IMR-90 (cell line): ENCODE measurements at regions not wholly inside any gene's neighbourhood (a gene's known extent, or its start where the extent isn't known, plus 50 kb on each side); places are given as distances from the start of the nearest gene placed in this dataset.

Source experiments
- ATAC-seq: fragments of 200-7000 bp; cut with Tn5 transposase; 2 replicates; pipeline ENCODE4 v1.9.1; 2020; ENCODE audit warnings: low read depth, mild to moderate bottlenecking, moderate library complexity
- BruUV-seq: library from RNA; stranded (reverse); fragments of 400-500 nt; replicated peaks from 2 replicates; lab custom pipeline; 2021; lab: Mats Ljungman, UMichigan
- CTCF ChIA-PET: fragments of 300-600 bp; formaldehyde crosslinking; extraction: SDS; loops from one replicate; lab custom pipeline; 2021; ENCODE audit warnings: antibody characterized with exemption; lab: Yijun Ruan, JAX
- POLR2A ChIA-PET: fragments of 300-600 bp; sonication (Branson Sonifier 250); formaldehyde crosslinking; loops from one replicate; lab custom pipeline; 2022; ENCODE audit warnings: antibody characterized with exemption; ENCODE audit not compliant: unreplicated experiment; lab: Charles Lee
- DNase-seq: peaks from one replicate; pipeline ENCODE4 v3.0.0; 2013
- H2AFZ ChIP-seq: replicated peaks from 2 replicates; pipeline ENCODE3; 2013; ENCODE audit warnings: low read length, mild to moderate bottlenecking; ENCODE audit not compliant: poor library complexity
- H2AK5ac ChIP-seq: 2 replicates; pipeline ENCODE4 v1.6.1; 2013; ENCODE audit warnings: low read depth, low read length, inconsistent platforms
- H2AK9ac ChIP-seq: replicated peaks from 2 replicates; pipeline ENCODE3; 2013; ENCODE audit warnings: mild to moderate bottlenecking, low read depth, low read length, moderate library complexity; ENCODE audit not compliant: poor library complexity
- H2BK120ac ChIP-seq: 2 replicates; pipeline ENCODE4 v1.6.1; 2013; ENCODE audit warnings: low read depth, low read length, inconsistent platforms
- H2BK15ac ChIP-seq: 3 replicates; pipeline ENCODE4 v1.6.1; 2013; ENCODE audit warnings: low read depth, low read length, inconsistent platforms
- H2BK20ac ChIP-seq: 2 replicates; pipeline ENCODE4 v1.6.1; 2013; ENCODE audit warnings: low read depth, mild to moderate bottlenecking, inconsistent platforms, low read length, moderate library complexity
- H2BK5ac ChIP-seq: 2 replicates; pipeline ENCODE4 v1.6.1; 2013; ENCODE audit warnings: mild to moderate bottlenecking, low read depth, low read length, inconsistent platforms; ENCODE audit not compliant: poor library complexity, severe bottlenecking
- H3K14ac ChIP-seq: replicated peaks from 2 replicates; pipeline ENCODE4 v1.6.1; 2013; ENCODE audit warnings: low read depth, low read length, inconsistent platforms
- H3K18ac ChIP-seq: 2 replicates; pipeline ENCODE4 v1.6.1; 2013; ENCODE audit warnings: low read depth, low read length, control low read depth
- H3K23ac ChIP-seq: 2 replicates; pipeline ENCODE4 v1.6.1; 2013; ENCODE audit warnings: low read depth, low read length, inconsistent platforms
- H3K27ac ChIP-seq: 2 replicates; pipeline ENCODE4 v1.5.1; 2013; ENCODE audit warnings: mild to moderate bottlenecking, control low read depth, low read length; ENCODE audit not compliant: insufficient read depth
- H3K27me3 ChIP-seq: 2 replicates; pipeline ENCODE4 v1.6.1; 2013; ENCODE audit warnings: low read length; ENCODE audit not compliant: control insufficient read depth, insufficient read depth
- H3K36me3 ChIP-seq: 2 replicates; pipeline ENCODE4 v1.6.1; 2013; ENCODE audit warnings: low read length, mixed read lengths; ENCODE audit not compliant: control insufficient read depth, insufficient read depth
- H3K4ac ChIP-seq: 2 replicates; pipeline ENCODE4 v1.6.1; 2013; ENCODE audit warnings: low read depth, low read length, inconsistent platforms
- H3K4me1 ChIP-seq: 2 replicates; pipeline ENCODE4 v1.6.1; 2013; ENCODE audit warnings: low read length, mixed read lengths; ENCODE audit not compliant: control insufficient read depth, insufficient read depth
- H3K4me2 ChIP-seq: 2 replicates; pipeline ENCODE4 v1.6.1; 2013; ENCODE audit warnings: low read depth, mild to moderate bottlenecking, control low read depth, low read length, moderate library complexity
- H3K4me3 ChIP-seq: 2 replicates; pipeline ENCODE4 v1.5.1; 2013; ENCODE audit warnings: low read depth, mild to moderate bottlenecking, control low read depth, low read length, moderate library complexity; ENCODE audit not compliant: insufficient read depth
- H3K56ac ChIP-seq: 2 replicates; pipeline ENCODE4 v1.6.1; 2013; ENCODE audit warnings: low read length, inconsistent platforms; ENCODE audit not compliant: insufficient read depth; ENCODE audit errors: extremely low read depth
- H3K79me1 ChIP-seq, 2 experiments: 2 replicates each; pipeline ENCODE4 v1.6.1; 2013; ENCODE audit warnings: low read length in 2 of 2, inconsistent platforms in 1 of 2, low read depth in 1 of 2
- H3K9ac ChIP-seq: 2 replicates; pipeline ENCODE4 v1.6.1; 2013; ENCODE audit warnings: low read depth, low read length, control low read depth
- H3K9me1 ChIP-seq: 2 replicates; pipeline ENCODE4 v1.6.1; 2013; ENCODE audit warnings: low read length, inconsistent platforms; ENCODE audit not compliant: insufficient read depth
- H3K9me3 ChIP-seq: 2 replicates; pipeline ENCODE4 v1.6.1; 2013; ENCODE audit warnings: low read length; ENCODE audit not compliant: control insufficient read depth, insufficient read depth
- H4K20me1 ChIP-seq: 2 replicates; pipeline ENCODE4 v1.6.1; 2013; ENCODE audit warnings: low read length, inconsistent platforms; ENCODE audit not compliant: insufficient read depth
- H4K5ac ChIP-seq: 2 replicates; pipeline ENCODE4 v1.6.1; 2013; ENCODE audit warnings: mild to moderate bottlenecking, low read depth, low read length, control low read depth
- H4K8ac ChIP-seq, 2 experiments: 2 replicates each; pipeline ENCODE4 v1.6.1; 2013; ENCODE audit warnings: low read depth in 2 of 2, low read length in 2 of 2, control low read depth in 1 of 2, inconsistent platforms in 1 of 2
- H4K91ac ChIP-seq: 2 replicates; pipeline ENCODE4 v1.6.1; 2013; ENCODE audit warnings: low read depth, low read length, inconsistent platforms; ENCODE audit not compliant: insufficient read depth
- BHLHE40 ChIP-seq: fragments of 150-350 bp; IDR thresholded peaks from 2 replicates; pipeline ENCODE4 v1.6.1; 2016; ENCODE audit warnings: mild to moderate bottlenecking, low read depth, low read length
- CEBPB ChIP-seq: IDR thresholded peaks from 2 replicates; pipeline ENCODE4 v1.6.1; 2012; ENCODE audit warnings: low read depth, low read length, improper control_type of control experiment
- CTCF ChIP-seq: conservative IDR thresholded peaks from 2 replicates; pipeline ENCODE4 v1.5.1; 2012; ENCODE audit warnings: mild to moderate bottlenecking, low read depth, low read length, improper control_type of control experiment
- MAFK ChIP-seq: IDR thresholded peaks from 2 replicates; pipeline ENCODE4 v1.6.1; 2012; ENCODE audit warnings: low read depth, low read length, improper control_type of control experiment
- MAZ ChIP-seq: IDR thresholded peaks from 2 replicates; pipeline ENCODE4 v1.6.1; 2012; ENCODE audit warnings: low read depth, mild to moderate bottlenecking, low read length, improper control_type of control experiment, moderate library complexity, borderline replicate concordance
- POLR2A ChIP-seq: IDR thresholded peaks from 2 replicates; pipeline ENCODE4 v1.6.1; 2012; ENCODE audit warnings: mild to moderate bottlenecking, low read depth, low read length
- RAD21 ChIP-seq: IDR thresholded peaks from 2 replicates; pipeline ENCODE4 v1.6.1; 2012; ENCODE audit warnings: low read length, improper control_type of control experiment
- SMC3 ChIP-seq: fragments of 150-350 bp; IDR thresholded peaks from 2 replicates; pipeline ENCODE4 v1.6.1; 2016; ENCODE audit warnings: low read depth, mild to moderate bottlenecking, antibody characterized with exemption, low read length, moderate library complexity
- WGBS, 2 experiments: methylation state at CpG; one replicate each; pipeline versions ENCODE4 v1.1.5 to v1.1.7; 2013; ENCODE audit warnings: missing lambda C conversion rate in 2 of 2; ENCODE audit not compliant: insufficient read length in 1 of 2; ENCODE audit errors: extremely low coverage in 2 of 2; 5-methylcytosine and 5-hydroxymethylcytosine counted together
- dilution Hi-C: fragments of 300-500 bp; cut with HindIII; formaldehyde crosslinking; loops from one replicate; pipeline ENCODE4 v1.14.3; 2018; ENCODE audit warnings: low sequenced_read_pairs; ENCODE audit not compliant: unreplicated experiment
- in situ Hi-C: fragments of 300-500 bp; cut with MboI; formaldehyde crosslinking; loops from 3 replicates; pipeline ENCODE4 v1.14.3; 2019; ENCODE audit warnings: low sequenced_read_pairs, inconsistent platforms, mixed read lengths
- intact Hi-C: fragments of 100-400 bp; cut with micrococcal nuclease; formaldehyde crosslinking; loops from 2 replicates; pipeline ENCODE4 v1.10.0; 2022
- TF ChIP-seq, protein P1 (sequence below): fragments of 150-350 bp; IDR thresholded peaks from 2 replicates; pipeline ENCODE4 v1.6.1; 2016; ENCODE audit warnings: low read depth, mild to moderate bottlenecking, low read length, moderate library complexity, borderline replicate concordance

- Histone ChIP-seq H3K18ac (no peak overlapping the region), H3K4me2 (no peak overlapping the region), H3K9me3 (no peaks in the 10 kb centered on the region), H3K27ac (no peak overlapping the region), H3K27me3 (no peaks in the 10 kb centered on the region), H3K14ac (no peak overlapping the region), H4K20me1 (no peaks in the 10 kb centered on the region), H3K4me1 (no peaks in the 10 kb centered on the region), H3K36me3 (no peaks in the 10 kb centered on the region), H2BK5ac (no peak overlapping the region), H3K9ac (no peak overlapping the region), H4K8ac (no peak overlapping the region), H3K56ac (no peak overlapping the region), H3K23ac (no peak overlapping the region), H4K5ac (no peak overlapping the region), H3K9me1 (no peaks in the 10 kb centered on the region), H3K4me3 (no peak overlapping the region), H2BK20ac (no peak overlapping the region), H3K79me1 (no peaks in the 10 kb centered on the region), H2BK15ac (no peak overlapping the region), H2BK120ac (no peak overlapping the region), H2AFZ (no peak overlapping the region), H2AK9ac (no peak overlapping the region), H2AK5ac (no peak overlapping the region), H4K91ac (no peak overlapping the region), H3K4ac (no peak overlapping the region)
- TF ChIP-seq, protein P1, sequence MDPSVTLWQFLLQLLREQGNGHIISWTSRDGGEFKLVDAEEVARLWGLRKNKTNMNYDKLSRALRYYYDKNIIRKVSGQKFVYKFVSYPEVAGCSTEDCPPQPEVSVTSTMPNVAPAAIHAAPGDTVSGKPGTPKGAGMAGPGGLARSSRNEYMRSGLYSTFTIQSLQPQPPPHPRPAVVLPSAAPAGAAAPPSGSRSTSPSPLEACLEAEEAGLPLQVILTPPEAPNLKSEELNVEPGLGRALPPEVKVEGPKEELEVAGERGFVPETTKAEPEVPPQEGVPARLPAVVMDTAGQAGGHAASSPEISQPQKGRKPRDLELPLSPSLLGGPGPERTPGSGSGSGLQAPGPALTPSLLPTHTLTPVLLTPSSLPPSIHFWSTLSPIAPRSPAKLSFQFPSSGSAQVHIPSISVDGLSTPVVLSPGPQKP: no peak
- TF ChIP-seq RAD21 (no peak), MAFK (no peak), BHLHE40 (no peak), CEBPB (no peak), POLR2A (no peak), CTCF (no peak), MAZ (no peak), SMC3 (no peak)
- intact Hi-C loops: no loop called here
- ChIA-PET CTCF (no interaction called here), POLR2A (no interaction called here)
- DNase-seq: no peak
- dilution Hi-C loops: no loop called here
- ATAC-seq: no peak
- WGBS, 2 experiments: no CpG with 5 or more reads among the region's 1 CpG
- in situ Hi-C loops: no loop called here
- no TSS peak for BruUV-seq
These were observed 733.2 kb downstream of the INHBA start for GRCh38 chr7:40969641-40970040.
